ENCODE measurements at regions not wholly inside any gene's neighbourhood (a gene's known extent, or its start where the extent isn't known, plus 50 kb on each side); places are given as distances from the start of the nearest gene placed in this dataset.
"Not testable (repeated sequence)": the region's sequence is repeated elsewhere in the genome, so short reads cannot be mapped to it uniquely, and the experiment has no call there.

DNA sequence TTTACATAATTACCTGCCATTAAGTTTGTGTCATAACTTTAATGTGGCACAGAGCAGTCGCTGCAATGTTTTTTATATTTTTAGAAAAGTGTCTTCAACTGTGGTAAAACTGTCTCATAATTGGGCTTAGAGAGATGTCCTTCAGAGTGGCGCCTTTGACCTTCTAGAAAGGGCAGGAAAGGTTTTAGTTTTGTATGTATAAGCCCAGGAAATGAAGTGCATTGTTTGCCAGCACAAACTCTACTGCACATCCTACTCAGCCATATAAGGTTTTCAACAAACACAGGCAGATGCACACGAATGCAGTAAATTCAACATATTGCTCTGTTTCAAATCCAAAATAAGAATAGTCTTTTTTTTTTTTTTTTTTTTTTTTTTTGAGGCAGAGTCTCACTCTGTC lies 201.4 kb downstream of the ALDH8A1 start:
- H3K9me3 ChIP-seq: peaks cover 0 to 2% (median 0%) of the 10 kb centered on the region in 4 donors
- H3K4me1 ChIP-seq: no peaks in the 10 kb centered on the region
- TF ChIP-seq POLR2AphosphoS5 (IDR thresholded peaks at IDR 0.05) (no peak), EP300 (IDR thresholded peaks at IDR 0.05) (no peak), POLR2A (IDR thresholded peaks at IDR 0.05) (no peak)
- TF ChIP-seq, protein P1, sequence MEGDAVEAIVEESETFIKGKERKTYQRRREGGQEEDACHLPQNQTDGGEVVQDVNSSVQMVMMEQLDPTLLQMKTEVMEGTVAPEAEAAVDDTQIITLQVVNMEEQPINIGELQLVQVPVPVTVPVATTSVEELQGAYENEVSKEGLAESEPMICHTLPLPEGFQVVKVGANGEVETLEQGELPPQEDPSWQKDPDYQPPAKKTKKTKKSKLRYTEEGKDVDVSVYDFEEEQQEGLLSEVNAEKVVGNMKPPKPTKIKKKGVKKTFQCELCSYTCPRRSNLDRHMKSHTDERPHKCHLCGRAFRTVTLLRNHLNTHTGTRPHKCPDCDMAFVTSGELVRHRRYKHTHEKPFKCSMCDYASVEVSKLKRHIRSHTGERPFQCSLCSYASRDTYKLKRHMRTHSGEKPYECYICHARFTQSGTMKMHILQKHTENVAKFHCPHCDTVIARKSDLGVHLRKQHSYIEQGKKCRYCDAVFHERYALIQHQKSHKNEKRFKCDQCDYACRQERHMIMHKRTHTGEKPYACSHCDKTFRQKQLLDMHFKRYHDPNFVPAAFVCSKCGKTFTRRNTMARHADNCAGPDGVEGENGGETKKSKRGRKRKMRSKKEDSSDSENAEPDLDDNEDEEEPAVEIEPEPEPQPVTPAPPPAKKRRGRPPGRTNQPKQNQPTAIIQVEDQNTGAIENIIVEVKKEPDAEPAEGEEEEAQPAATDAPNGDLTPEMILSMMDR (IDR thresholded peaks at IDR 0.05): no peak
- no peak for DNase-seq
- H3K27ac ChIP-seq: no peak overlapping the region
- intact Hi-C loops (cut with DNase I): no loop called here
- WGBS, 2 donors: 79 to 82% methylated on average over 3 of the region's 3 CpGs
- no peak overlapping the region for H3K4me3 ChIP-seq
- H3K36me3 ChIP-seq: no peaks in the 10 kb centered on the region
- H3K27me3 ChIP-seq: no peaks in the 10 kb centered on the region

DNA sequence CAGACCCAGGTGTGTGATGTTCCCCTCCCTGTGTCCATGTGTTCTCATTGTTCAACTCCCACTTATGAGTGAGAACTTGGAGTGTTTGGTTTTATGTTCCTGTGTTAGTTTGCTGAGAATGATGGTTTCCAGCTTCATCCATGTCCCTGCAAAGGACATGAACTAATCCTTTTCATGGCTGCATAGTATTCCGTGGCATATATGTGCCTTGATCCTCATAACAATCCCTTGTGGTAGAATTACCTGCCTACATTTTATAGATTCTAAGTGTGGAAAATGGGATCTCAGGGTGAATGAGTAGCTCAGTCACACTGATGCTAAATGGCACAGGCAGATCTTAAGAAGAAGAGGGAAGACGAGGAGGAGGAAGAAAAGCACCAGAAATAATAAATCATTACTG lies 202.7 kb downstream of the ALDH8A1 start:
- H3K27ac ChIP-seq; H3K36me3 ChIP-seq; DNase-seq; intact Hi-C loops (cut with DNase I); H3K27me3 ChIP-seq; H3K4me1 ChIP-seq; H3K4me3 ChIP-seq; H3K9me3 ChIP-seq: not testable (repeated sequence)
- 85 to 92% methylated on average over 2 of the region's 2 CpGs for WGBS, 2 donors

DNA sequence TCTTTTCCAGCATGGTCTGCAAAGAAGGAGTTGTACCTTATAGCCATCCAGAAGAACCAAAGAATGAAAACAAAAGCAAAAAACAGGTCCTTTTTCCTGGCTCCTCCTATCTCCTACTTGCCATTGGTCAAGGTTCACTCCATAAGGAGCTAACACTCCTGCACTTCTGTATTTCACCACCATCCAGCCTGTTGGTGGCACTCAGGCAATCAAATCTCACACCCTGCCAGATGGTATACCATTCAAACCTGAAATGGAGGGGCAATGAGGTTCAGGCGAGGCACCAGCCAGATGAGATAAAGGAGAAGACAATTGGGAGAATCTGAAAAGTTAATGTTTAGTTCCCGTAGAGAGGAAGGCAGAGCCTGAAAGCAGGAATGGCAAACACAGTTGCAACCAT lies 203.8 kb downstream of the ALDH8A1 start:
- Histone ChIP-seq H3K36me3 (no peaks in the 10 kb centered on the region), H3K4me3 (no peak overlapping the region), H3K27me3 (no peaks in the 10 kb centered on the region), H3K4me1 (no peaks in the 10 kb centered on the region), H3K9me3 (peaks cover 0 to 2% (median 0%) of the 10 kb centered on the region in 4 donors), H3K27ac (no peak overlapping the region)
- intact Hi-C loops (cut with DNase I): no loop called here
- WGBS, 2 donors: 31 to 76% methylated on average over 2 of the region's 2 CpGs
- TF ChIP-seq EP300 (IDR thresholded peaks at IDR 0.05) (no peak), POLR2AphosphoS5 (IDR thresholded peaks at IDR 0.05) (no peak), POLR2A (IDR thresholded peaks at IDR 0.05) (no peak)
- TF ChIP-seq, protein P1 (IDR thresholded peaks at IDR 0.05): no peak
- DNase-seq: no peak

DNA sequence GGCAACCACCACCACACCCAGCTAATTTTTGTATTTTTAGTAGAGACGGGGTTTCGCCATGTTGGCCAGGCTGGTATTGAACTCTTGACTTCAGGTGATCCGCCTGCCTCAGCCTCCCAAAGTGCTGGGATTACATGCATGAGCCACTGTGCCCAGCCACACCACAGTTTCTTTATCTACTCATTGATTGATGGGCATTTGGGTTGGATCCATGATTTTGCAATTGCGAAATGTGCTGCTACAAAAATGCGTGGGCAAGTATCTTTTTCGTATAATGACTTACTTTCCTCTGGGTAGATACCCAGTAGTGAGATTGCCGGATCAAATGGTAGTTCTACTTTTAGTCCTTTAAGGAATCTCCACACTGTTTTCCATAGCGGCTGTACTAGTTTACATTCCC lies 204.7 kb downstream of the ALDH8A1 start:
- H3K36me3 ChIP-seq; H3K4me3 ChIP-seq; intact Hi-C loops (cut with DNase I); H3K27ac ChIP-seq; H3K27me3 ChIP-seq; H3K9me3 ChIP-seq; H3K4me1 ChIP-seq; DNase-seq: not testable (repeated sequence)
- WGBS, 2 donors: 94 to 97% methylated on average over 8 of the region's 8 CpGs

DNA sequence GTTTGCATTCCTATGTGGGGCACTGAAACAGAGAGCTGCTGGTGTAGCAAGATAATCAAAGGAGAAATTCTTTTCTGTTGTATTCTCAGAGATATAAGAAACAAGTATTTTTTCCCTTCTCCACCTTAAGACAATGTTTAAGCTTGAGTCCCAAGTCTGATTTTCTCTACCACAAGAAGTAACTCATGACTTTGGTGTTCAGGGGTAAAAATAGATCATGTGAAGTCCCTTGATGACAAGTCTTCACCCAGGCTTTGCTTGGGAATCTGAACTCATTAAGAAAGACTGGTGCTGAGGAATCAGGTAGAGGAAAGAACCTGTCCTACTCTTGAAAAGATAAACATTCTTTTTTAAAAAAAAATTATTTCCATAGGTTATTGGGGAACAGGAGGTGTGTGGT lies 205.6 kb downstream of the ALDH8A1 start:
- DNase-seq: no peak
- intact Hi-C loops (cut with DNase I): no loop called here
- H3K27ac ChIP-seq: no peak overlapping the region
- TF ChIP-seq POLR2AphosphoS5 (IDR thresholded peaks at IDR 0.05) (no peak), POLR2A (IDR thresholded peaks at IDR 0.05) (no peak)
- H3K4me1 ChIP-seq: no peaks in the 10 kb centered on the region
- H3K4me3 ChIP-seq: no peak overlapping the region
- peaks cover 0 to 2% (median 0%) of the 10 kb centered on the region in 4 donors for H3K9me3 ChIP-seq
- H3K27me3 ChIP-seq: no peaks in the 10 kb centered on the region
- H3K36me3 ChIP-seq: no peaks in the 10 kb centered on the region

DNA sequence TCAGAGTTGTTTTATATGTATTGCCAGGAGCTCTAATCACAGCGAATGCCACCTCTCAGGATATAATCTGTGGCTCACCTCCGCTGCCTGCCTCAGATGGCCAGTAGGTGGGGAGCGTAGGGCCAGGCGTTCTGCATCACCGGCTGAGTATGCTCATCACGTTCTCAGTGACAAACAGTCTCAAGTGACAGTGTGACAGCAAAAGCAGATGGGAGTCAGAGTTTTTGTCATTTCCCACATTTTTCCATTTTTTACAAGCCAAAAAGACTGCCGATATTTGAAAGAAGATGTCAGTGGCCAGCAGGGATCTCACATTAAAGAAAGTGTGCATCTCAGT lies 208.7 kb downstream of the ALDH8A1 start:
- no peak overlapping the region for H3K4me3 ChIP-seq
- no peak for TF ChIP-seq POLR2AphosphoS5 (IDR thresholded peaks at IDR 0.05)
- TF ChIP-seq, protein P1 (IDR thresholded peaks at IDR 0.05): no peak
- TF ChIP-seq POLR2A (IDR thresholded peaks at IDR 0.05): no peak
- TF ChIP-seq EP300 (IDR thresholded peaks at IDR 0.05): no peak
- H3K27me3 ChIP-seq: no peaks in the 10 kb centered on the region
- H3K9me3 ChIP-seq: no peaks in the 10 kb centered on the region
- WGBS, 2 donors: 84 to 88% methylated on average over 7 of the region's 7 CpGs
- no peaks in the 10 kb centered on the region for H3K4me1 ChIP-seq
- intact Hi-C loops (cut with DNase I): no loop called here
- H3K36me3 ChIP-seq: no peaks in the 10 kb centered on the region
- no peak for DNase-seq
- H3K27ac ChIP-seq: no peak overlapping the region
